GM18517 (cell line): ENCODE measurements at regions not wholly inside any gene's neighbourhood (a gene's known extent, or its start where the extent isn't known, plus 50 kb on each side); places are given as distances from the start of the nearest gene placed in this dataset.
A peak's percentile ranks its signal among the peaks of the same experiment; 100 is the strongest.
"Not testable (repeated sequence)": the region's sequence is repeated elsewhere in the genome, so short reads cannot be mapped to it uniquely, and the experiment has no call there.

Experiments used
- ATAC-seq: cut with Tn5 transposase; IDR thresholded peaks from one replicate; pipeline ENCODE4 v1.9.1; 2021; ENCODE audit warnings: mild to moderate bottlenecking, moderate library complexity; ENCODE audit not compliant: unreplicated experiment

- ATAC-seq, result no peak
Measured at GRCh38 chr4:153098427-153098826, 105.8 kb upstream of the TRIM2 start.

- no peak for ATAC-seq
Measured at GRCh38 chr4:153099391-153100140, 104.7 kb upstream of the TRIM2 start.

- not testable (repeated sequence) for ATAC-seq
Measured at GRCh38 chr4:153106736-153107135, 97.5 kb upstream of the TRIM2 start.

- no peak for ATAC-seq
Measured at GRCh38 chr4:153107246-153107645, 97.0 kb upstream of the TRIM2 start.

- no peak for ATAC-seq
Measured at GRCh38 chr4:153109296-153109849, 94.9 kb upstream of the TRIM2 start.

GRCh38 chr4:153110739-153111138 lies 93.5 kb upstream of the TRIM2 start:
- ATAC-seq, result no peak

GRCh38 chr4:153111426-153112040 lies 92.7 kb upstream of the TRIM2 start:
- no peak for ATAC-seq

GRCh38 chr4:153112041-153112441 lies 92.2 kb upstream of the TRIM2 start:
- ATAC-seq, result no peak

- ATAC-seq, result no peak
Measured at GRCh38 chr4:153113061-153113837, 91.0 kb upstream of the TRIM2 start.

GRCh38 chr4:153113838-153114105 lies 90.5 kb upstream of the TRIM2 start:
- no peak for ATAC-seq

GRCh38 chr4:153114771-153115321 lies 89.4 kb upstream of the TRIM2 start:
- ATAC-seq, result no peak

- ATAC-seq, result peak; percentile 97
Measured at GRCh38 chr4:153115322-153116290, 88.6 kb upstream of the TRIM2 start.

GRCh38 chr4:153116291-153116680 lies 88.0 kb upstream of the TRIM2 start:
- no peak for ATAC-seq

GRCh38 chr4:153116801-153117200 lies 87.4 kb upstream of the TRIM2 start:
- ATAC-seq, result no peak

GRCh38 chr4:153117554-153117953 lies 86.7 kb upstream of the TRIM2 start:
- ATAC-seq, result no peak

- ATAC-seq, result no peak
Measured at GRCh38 chr4:153119626-153120025, 84.6 kb upstream of the TRIM2 start.

GRCh38 chr4:153120235-153120634 lies 84.0 kb upstream of the TRIM2 start:
- ATAC-seq, result no peak

- ATAC-seq, result no peak
Measured at GRCh38 chr4:153122855-153123254, 81.4 kb upstream of the TRIM2 start.

GRCh38 chr4:153126137-153126536 lies 78.1 kb upstream of the TRIM2 start:
- ATAC-seq, result no peak

- peak; percentile 62 for ATAC-seq
Measured at GRCh38 chr4:153127760-153128494, 76.3 kb upstream of the TRIM2 start.
